Activated CD4-positive, alpha-beta T cell treated with anti-CD3 and anti-CD28 coated beads for 48 hours (primary cell): ENCODE measurements at regions not wholly inside any gene's neighbourhood (a gene's known extent, or its start where the extent isn't known, plus 50 kb on each side); places are given as distances from the start of the nearest gene placed in this dataset.

Experiments
- DNase-seq: peaks from one replicate; pipeline ENCODE4 v3.0.0-alpha.2; 2020

GRCh38 chr5:96595300-96596090 lies 66.7 kb upstream of the CAST start:
- DNase-seq: peak; percentile 29

- DNase-seq: peak; percentile 30
These were observed 64.6 kb upstream of the CAST start for GRCh38 chr5:96597438-96598020.

- no peak for DNase-seq
These were observed 61.0 kb upstream of the CAST start for GRCh38 chr5:96601200-96601599.

GRCh38 chr5:96601715-96602244 lies 60.4 kb upstream of the CAST start:
- peak; percentile 57 for DNase-seq

- DNase-seq: no peak
These were observed 59.4 kb upstream of the CAST start for GRCh38 chr5:96602776-96603175.

GRCh38 chr5:96605144-96605837 lies 56.9 kb upstream of the CAST start:
- DNase-seq: no peak

- no peak for DNase-seq
These were observed 52.8 kb upstream of the CAST start for GRCh38 chr5:96609369-96609768.

GRCh38 chr5:96610747-96611146 lies 51.4 kb upstream of the CAST start:
- DNase-seq: no peak

- DNase-seq: no peak
These were observed 50.2 kb upstream of the CAST start for GRCh38 chr5:96611946-96612345.
